Tibial nerve (tissue), 3 donors: ENCODE measurements at regions not wholly inside any gene's neighbourhood (a gene's known extent, or its start where the extent isn't known, plus 50 kb on each side); places are given as distances from the start of the nearest gene placed in this dataset.

Experiments
- CTCF ChIP-seq, 5 experiments: fragments of 200-600 bp in 3 of 5; fragments of 450-650 bp in 2 of 5; sonication (generic) in 3 of 5; IDR thresholded peaks; one replicate each; pipeline ENCODE4 v1.5.1; 2016 to 2019; ENCODE audit warnings: antibody characterized with exemption in 5 of 5, mild to moderate bottlenecking in 3 of 5, moderate library complexity in 2 of 5
- POLR2A ChIP-seq, 2 donors: fragments of 450-650 bp; IDR thresholded peaks; one replicate each; pipeline ENCODE4 v1.6.1; 2017; ENCODE audit warnings: antibody characterized with exemption in 2 of 2, mild to moderate bottlenecking in 2 of 2, moderate library complexity in 2 of 2

- TF ChIP-seq CTCF (IDR thresholded peaks at IDR 0.05) (no peak), POLR2A (IDR thresholded peaks at IDR 0.05) (no peak)
Measured at GRCh38 chr13:111978546-111978945, 88.4 kb upstream of the SOX1 start.
